Adrenal gland (tissue), 9 donors: ENCODE measurements at regions not wholly inside any gene's neighbourhood (a gene's known extent, or its start where the extent isn't known, plus 50 kb on each side); places are given as distances from the start of the nearest gene placed in this dataset.
A peak's percentile ranks its signal among the peaks of the same experiment; 100 is the strongest.

Source experiments
- DNase-seq, 7 donors: peaks; one replicate each; pipeline ENCODE4 v3.0.0-alpha.2; 2019 to 2020
- H3K27ac ChIP-seq, 5 donors: fragments of 200-600 bp; sonication (generic) in 4 of 5; 1 replicate in 3 of 5; 2 replicates in 2 of 5; pipeline versions ENCODE4 v1.5.1 to v1.8.0; 2016 to 2020; ENCODE audit warnings: mild to moderate bottlenecking in 1 of 5
- H3K27me3 ChIP-seq: fragments of 200-600 bp; 2 replicates; pipeline ENCODE4 v1.8.0; 2021
- H3K36me3 ChIP-seq, 2 donors: fragments of 200-600 bp; replicated peaks in 1 of 2; 1 replicate in 1 of 2; 2 replicates in 1 of 2; pipeline versions ENCODE4 v1.5.1 to v1.8.0; 2018 to 2022
- H3K4me1 ChIP-seq, 2 donors: fragments of 200-600 bp; replicated peaks in 1 of 2; 1 replicate in 1 of 2; 2 replicates in 1 of 2; pipeline versions ENCODE4 v1.5.1 to v1.8.0; 2018 to 2021
- H3K4me3 ChIP-seq, 4 donors: fragments of 200-600 bp; sonication (generic) in 3 of 4; one replicate each; pipeline ENCODE4 v1.5.1; 2016 to 2018
- H3K9me3 ChIP-seq, 3 donors: fragments of 200-600 bp; sonication (generic) in 1 of 3; replicated peaks in 1 of 3; 1 replicate in 2 of 3; 2 replicates in 1 of 3; pipeline versions ENCODE4 v1.5.1 to v1.8.0; 2016 to 2021
- CTCF ChIP-seq, 6 experiments: fragments of 450-650 bp in 4 of 6; fragments of 200-600 bp in 2 of 6; sonication (generic) in 1 of 6; IDR thresholded peaks; 1 replicate in 5 of 6; 2 replicates in 1 of 6; pipeline versions ENCODE4 v1.5.1 to v1.8.0; 2016 to 2021; ENCODE audit warnings: antibody characterized with exemption in 6 of 6, mild to moderate bottlenecking in 2 of 6, moderate library complexity in 1 of 6
- POLR2A ChIP-seq, 2 donors: fragments of 450-650 bp; IDR thresholded peaks; one replicate each; pipeline ENCODE4 v1.6.1; 2017; ENCODE audit warnings: antibody characterized with exemption in 2 of 2, mild to moderate bottlenecking in 2 of 2, moderate library complexity in 1 of 2
- WGBS, 4 donors: extraction: QIAGEN DNeasy Blood & Tissue Kit in 2 of 4; methylation state at CpG; one replicate each; pipeline versions ENCODE4 v1.1.5 to v1.1.7; 2013 to 2017; 5-methylcytosine and 5-hydroxymethylcytosine counted together
- intact Hi-C, 2 donors: fragments of 100-400 bp; cut with DNase I; formaldehyde crosslinking; loops; one replicate each; pipeline versions ENCODE4 v1.14.1 to v1.15.0; 2022 to 2023
- donor health status: healthy with polysubstance abuse.
- donor health status: Bipolar disorder and iron deficiency.
- donor health status: DM: yes; HTN: yes; CAD: no.
- donor health status: DM: no; HTN: no; CAD: no.
- donor health status: DM: no; HTN: no; CAD: no.

DNA sequence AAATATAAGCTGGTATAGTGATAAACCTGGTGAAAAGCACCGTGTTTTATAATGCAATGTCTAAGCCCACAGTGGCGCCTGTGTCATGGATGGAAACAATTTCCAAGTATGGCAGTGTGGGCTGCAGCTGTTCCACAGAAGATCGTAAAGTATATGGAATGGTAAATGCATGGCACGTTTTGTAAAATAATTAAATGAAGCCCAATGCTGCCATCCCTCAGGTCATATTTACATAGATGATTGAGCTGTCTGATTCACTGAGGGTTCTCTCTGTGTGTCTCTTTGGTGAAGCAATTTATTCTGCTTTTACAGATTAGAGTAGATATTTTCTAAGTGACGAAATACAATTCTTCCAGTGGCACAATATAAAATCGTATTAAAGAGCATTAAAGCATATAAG, 164.8 kb downstream of the ASMT start:
- no peak for DNase-seq
- 75 to 81% (median 79%) methylated on average over 6 of the region's 6 CpGs for WGBS, 4 donors
- TF ChIP-seq CTCF (IDR thresholded peaks at IDR 0.05), result no peak
- TF ChIP-seq POLR2A (IDR thresholded peaks at IDR 0.05), result no peak
- Histone ChIP-seq H3K27ac (no peak overlapping the region), H3K27me3 (no peaks in the 10 kb centered on the region), H3K36me3 (no peaks in the 10 kb centered on the region), H3K9me3 (no peaks in the 10 kb centered on the region), H3K4me3 (no peak overlapping the region), H3K4me1 (no peaks in the 10 kb centered on the region)
- intact Hi-C loops, result no loop called here

DNA sequence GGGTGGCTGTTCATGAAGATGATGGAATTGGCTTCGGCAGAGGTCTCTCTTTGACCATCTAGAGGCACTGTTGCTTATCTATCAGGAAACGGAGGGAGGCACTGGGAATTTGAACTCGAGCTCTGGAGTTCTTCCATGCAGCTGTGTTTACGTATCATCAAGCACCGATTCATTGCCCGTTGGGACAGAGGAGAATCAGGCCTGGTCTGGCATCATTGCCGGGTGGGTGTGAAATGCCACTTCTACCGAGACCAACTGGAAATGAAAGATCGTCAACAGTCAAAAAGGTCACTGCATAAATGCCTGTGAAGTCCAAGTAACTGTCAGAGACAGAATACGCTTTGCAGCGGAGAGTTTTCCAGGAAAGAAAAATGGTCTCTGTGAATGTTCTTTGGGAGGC, 166.9 kb downstream of the ASMT start:
- H3K27me3 ChIP-seq, result no peaks in the 10 kb centered on the region
- H3K4me1 ChIP-seq, result no peaks in the 10 kb centered on the region
- no peaks in the 10 kb centered on the region for H3K36me3 ChIP-seq
- no peak for TF ChIP-seq CTCF (IDR thresholded peaks at IDR 0.05)
- no peak for TF ChIP-seq POLR2A (IDR thresholded peaks at IDR 0.05)
- intact Hi-C loops, result no loop called here
- no peak overlapping the region for H3K4me3 ChIP-seq
- H3K9me3 ChIP-seq, result no peaks in the 10 kb centered on the region
- 70 to 83% (median 76%) methylated on average over 11 of the region's 11 CpGs for WGBS, 4 donors
- H3K27ac ChIP-seq, result no peak overlapping the region
- DNase-seq, result no peak

DNA sequence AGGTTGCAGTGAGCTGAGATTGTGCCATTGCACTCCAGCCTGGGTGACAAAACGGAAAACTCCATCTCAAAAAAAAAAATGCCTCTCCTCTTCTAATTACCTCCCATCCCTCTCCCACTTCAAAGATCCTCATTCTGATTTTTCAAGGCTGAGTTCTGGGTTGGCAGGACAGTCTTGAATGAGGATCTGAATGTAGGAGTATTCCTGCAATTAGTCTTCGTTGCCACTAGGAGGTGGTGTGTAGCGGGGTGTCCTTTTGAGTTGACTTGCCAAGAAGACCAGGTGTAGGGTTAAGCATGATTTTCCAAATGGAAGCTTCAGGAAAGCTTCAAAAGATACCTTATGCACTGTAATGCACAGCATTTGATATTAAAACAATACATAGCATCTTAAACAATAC, 169.9 kb downstream of the ASMT start:
- WGBS, 4 donors, result 75 to 92% (median 82%) methylated on average over 3 of the region's 3 CpGs
- no peaks in the 10 kb centered on the region for H3K9me3 ChIP-seq
- H3K4me1 ChIP-seq, result no peaks in the 10 kb centered on the region
- H3K36me3 ChIP-seq, result no peaks in the 10 kb centered on the region
- intact Hi-C loops, result no loop called here
- TF ChIP-seq POLR2A (IDR thresholded peaks at IDR 0.05), result no peak
- no peaks in the 10 kb centered on the region for H3K27me3 ChIP-seq
- no peak overlapping the region for H3K4me3 ChIP-seq
- H3K27ac ChIP-seq, result no peak overlapping the region
- no peak for DNase-seq

DNA sequence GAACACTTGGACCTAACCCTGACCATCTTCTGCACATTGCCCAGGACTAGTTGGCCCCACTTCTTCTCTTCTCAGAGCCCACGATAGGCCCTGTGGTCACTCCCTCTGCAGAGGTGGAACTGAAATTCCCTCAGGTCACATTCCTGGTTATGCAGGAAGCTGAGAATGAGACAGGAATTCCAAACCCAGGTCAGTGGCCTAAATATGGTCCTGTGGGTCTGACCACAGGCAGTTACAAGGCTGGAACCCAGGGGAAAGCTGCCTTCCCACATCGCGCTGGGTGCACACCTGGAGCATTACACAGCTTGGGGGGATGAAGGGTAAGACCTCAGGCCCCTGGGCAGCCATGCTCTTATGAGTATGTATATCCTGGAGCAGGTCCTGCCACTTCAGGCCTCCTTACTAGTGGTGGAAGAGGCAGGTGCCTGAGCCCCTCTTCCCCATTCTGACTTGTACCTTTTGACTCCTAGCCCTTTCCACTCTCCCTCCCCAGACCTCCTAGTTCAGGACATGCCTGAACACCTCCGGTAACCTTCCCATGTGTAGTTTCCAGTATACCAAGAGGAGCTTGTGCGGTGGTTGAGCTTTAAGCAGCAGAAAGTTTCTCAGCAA, 173.5 kb downstream of the ASMT start:
- TF ChIP-seq CTCF (IDR thresholded peaks at IDR 0.05), result no peak
- no peak for TF ChIP-seq POLR2A (IDR thresholded peaks at IDR 0.05)
- 91 to 100% (median 97%) methylated on average over 4 to 5 of the region's 5 CpGs for WGBS, 4 donors
- peak in 1 of 7 donors; percentile 20 for DNase-seq
- no peaks in the 10 kb centered on the region for H3K4me1 ChIP-seq
- no peaks in the 10 kb centered on the region for H3K27me3 ChIP-seq
- H3K27ac ChIP-seq, result no peak overlapping the region
- no peak overlapping the region for H3K4me3 ChIP-seq
- intact Hi-C loops, result no loop called here
- H3K9me3 ChIP-seq, result no peaks in the 10 kb centered on the region
- H3K36me3 ChIP-seq, result no peaks in the 10 kb centered on the region

GRCh38 chrX:1792636-1793035, 177.8 kb downstream of the ASMT start:
- H3K36me3 ChIP-seq, result no peaks in the 10 kb centered on the region

More at GRCh38 chrX:1792636-1793035, 177.8 kb downstream of the ASMT start:
- no peak overlapping the region for H3K4me3 ChIP-seq
- no peak for TF ChIP-seq POLR2A (IDR thresholded peaks at IDR 0.05)
- TF ChIP-seq CTCF (IDR thresholded peaks at IDR 0.05), result no peak
- 46 to 67% (median 50%) methylated on average over 1 of the region's 1 CpG; no CpG with 5 or more reads in 1 of the 4 donors for WGBS, 4 donors
- no peaks in the 10 kb centered on the region for H3K4me1 ChIP-seq
- DNase-seq, result no peak
- no peak overlapping the region for H3K27ac ChIP-seq
- H3K9me3 ChIP-seq, result no peaks in the 10 kb centered on the region
- intact Hi-C loops, result no loop called here
- H3K27me3 ChIP-seq, result no peaks in the 10 kb centered on the region
